Activated T-helper 9 cell treated with anti-CD3 and anti-CD28 coated beads, Interleukin-2, amount 50 U/mL, for 16 hours (primary cell): ENCODE measurements at regions not wholly inside any gene's neighbourhood (a gene's known extent, or its start where the extent isn't known, plus 50 kb on each side); places are given as distances from the start of the nearest gene placed in this dataset.

ENCODE experiments used
- DNase-seq: peaks from one replicate; pipeline ENCODE4 v3.0.0-alpha.2; 2020; ENCODE audit warnings: low read depth

- no peak for DNase-seq
Observed at GRCh38 chr5:1936413-1936812, 53.7 kb upstream of the IRX4 start.

GRCh38 chr5:1934801-1935429, 52.2 kb upstream of the IRX4 start:
- no peak for DNase-seq

- DNase-seq, result no peak
Observed at GRCh38 chr5:1934056-1934394, 51.3 kb upstream of the IRX4 start.

- no peak for DNase-seq
Observed at GRCh38 chr5:1933364-1934055, 50.8 kb upstream of the IRX4 start.
